T1000 (cell line): ENCODE measurements at regions not wholly inside any gene's neighbourhood (a gene's known extent, or its start where the extent isn't known, plus 50 kb on each side); places are given as distances from the start of the nearest gene placed in this dataset.

Experiments used
- DNase-seq: peaks from one replicate; lab custom pipeline; 2025; ENCODE audit warnings: mixed read lengths; lab: John Stamatoyannopoulos, UW

DNA sequence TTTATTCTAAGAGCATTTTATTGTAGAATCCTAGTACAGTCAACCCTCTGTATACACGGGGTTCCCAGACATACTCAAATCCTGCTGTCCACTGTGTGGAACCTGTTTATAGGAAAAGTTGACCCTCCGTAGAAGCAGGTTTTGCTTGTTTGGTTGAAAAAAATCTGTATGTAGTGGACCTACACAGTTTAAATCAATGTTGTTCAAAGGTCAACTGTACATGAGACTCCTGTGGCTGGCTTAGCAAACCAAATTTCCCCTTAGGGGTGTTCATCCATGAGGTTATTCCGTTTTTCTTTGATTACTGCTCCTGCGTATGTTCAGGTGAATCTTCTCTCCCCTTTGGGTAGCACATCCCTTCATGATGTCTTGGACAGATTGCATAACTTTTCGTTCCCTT lies 387.0 kb upstream of the ZFP64 start:
- no peak for DNase-seq

- DNase-seq = no peak
Observed at GRCh38 chr20:52577696-52578095, 386.1 kb upstream of the ZFP64 start.

GRCh38 chr20:52572687-52573086 lies 381.1 kb upstream of the ZFP64 start:
- DNase-seq = no peak

- DNase-seq = no peak
Observed at GRCh38 chr20:52569201-52569600, 377.6 kb upstream of the ZFP64 start.

DNA sequence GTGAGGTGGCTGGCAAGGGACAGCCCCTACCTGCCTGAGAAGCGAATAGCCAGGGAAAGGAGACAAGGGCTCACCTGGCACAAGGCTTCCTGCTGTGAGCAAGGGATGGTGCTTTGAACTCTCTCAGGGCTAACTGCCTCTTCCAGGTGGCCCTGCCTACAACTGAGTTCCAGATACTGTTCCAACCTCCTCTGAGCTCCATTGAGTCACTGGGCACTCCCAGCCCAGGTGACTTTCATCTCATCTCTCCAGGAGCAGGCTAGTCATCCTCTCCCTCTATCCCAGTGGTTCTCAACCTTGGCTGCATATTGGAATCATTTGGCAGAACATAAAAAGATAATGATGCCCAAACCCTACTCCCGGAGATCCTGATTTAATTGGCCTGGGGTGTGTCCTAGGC lies 374.0 kb upstream of the ZFP64 start:
- DNase-seq = no peak

- no peak for DNase-seq
Observed at GRCh38 chr20:52564594-52564993, 373.0 kb upstream of the ZFP64 start.

DNA sequence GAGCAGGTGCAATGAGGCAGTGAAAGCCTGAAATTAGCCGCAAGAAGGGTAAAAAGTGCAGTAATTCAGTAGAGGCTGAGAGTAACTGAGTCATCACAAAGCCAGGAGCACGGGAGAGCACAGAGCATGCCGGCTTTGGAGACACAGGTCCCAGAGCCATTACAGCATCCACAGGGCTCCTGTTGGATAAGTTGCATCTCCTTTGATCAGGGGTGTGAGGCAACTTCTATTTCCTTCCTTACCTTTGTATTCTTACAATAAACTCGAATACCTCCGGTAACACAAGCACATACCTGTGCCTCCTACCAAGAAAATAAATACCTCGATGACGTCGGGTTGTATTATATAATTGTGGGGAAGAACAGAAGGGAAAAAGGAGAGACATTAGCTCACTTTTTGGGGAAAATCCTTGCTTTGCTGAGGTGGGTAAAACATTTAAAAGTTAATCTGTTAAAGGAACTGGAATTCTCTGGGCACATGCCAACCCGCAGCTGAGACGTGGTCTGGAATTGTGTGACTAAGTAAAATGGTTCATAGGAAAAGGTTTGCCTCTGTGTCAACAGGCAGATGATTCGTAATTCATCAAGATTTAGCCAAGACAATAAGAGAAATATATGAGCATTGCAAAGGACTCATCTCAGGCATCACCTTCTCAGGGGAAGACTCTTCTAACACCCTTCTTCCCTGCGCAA lies 360.7 kb upstream of the ZFP64 start:
- peak; percentile 50 for DNase-seq

GRCh38 chr20:52542131-52542530 lies 350.6 kb upstream of the ZFP64 start:
- DNase-seq = no peak

DNA sequence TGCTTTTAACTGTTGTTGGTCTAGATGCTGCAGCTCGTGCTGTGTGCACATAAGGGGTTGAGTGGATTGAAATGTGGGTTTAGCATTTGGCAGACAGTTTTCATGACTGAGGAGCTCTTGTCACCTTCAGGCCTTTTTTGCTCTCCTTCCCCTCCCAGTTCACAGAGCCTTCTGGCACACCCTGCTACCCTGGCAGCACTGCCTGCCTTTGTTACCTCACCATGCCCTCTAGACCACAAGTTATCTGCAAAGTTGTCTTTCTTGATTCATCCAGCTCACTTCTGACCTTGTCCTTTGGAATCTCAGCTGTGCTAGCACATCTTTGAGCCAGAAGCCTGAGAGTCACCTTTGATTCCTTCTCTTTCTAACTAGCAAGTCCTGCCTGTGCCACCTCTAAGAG lies 348.9 kb upstream of the ZFP64 start:
- no peak for DNase-seq

GRCh38 chr20:52539891-52540290 lies 348.3 kb upstream of the ZFP64 start:
- DNase-seq = no peak

GRCh38 chr20:52536841-52537400 lies 345.3 kb upstream of the ZFP64 start:
- no peak for DNase-seq

- no peak for DNase-seq
Observed at GRCh38 chr20:52536040-52536439, 344.5 kb upstream of the ZFP64 start.

GRCh38 chr20:52534616-52535015 lies 343.0 kb upstream of the ZFP64 start:
- no peak for DNase-seq

GRCh38 chr20:52533401-52533800 lies 341.8 kb upstream of the ZFP64 start:
- DNase-seq = no peak

- DNase-seq = no peak
Observed at GRCh38 chr20:52532674-52533073, 341.1 kb upstream of the ZFP64 start.

DNA sequence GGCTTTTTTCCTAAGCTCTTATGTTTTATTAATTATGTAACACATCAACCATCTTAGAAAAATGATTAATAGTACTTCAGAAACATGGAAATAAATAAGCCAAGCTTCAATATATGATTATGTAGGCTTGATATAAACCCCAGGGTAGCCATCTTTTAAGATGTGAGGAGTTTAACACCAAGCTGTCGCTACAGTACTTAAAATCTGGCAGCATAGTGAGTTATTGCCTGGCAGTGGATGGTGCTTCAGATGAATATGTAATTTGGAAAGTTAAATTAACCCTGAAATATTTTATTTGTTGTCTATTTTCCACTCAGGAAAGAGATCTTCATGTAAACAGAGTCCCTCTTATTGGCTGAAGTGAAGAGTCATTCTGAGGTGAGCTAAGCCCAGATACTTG lies 339.0 kb upstream of the ZFP64 start:
- DNase-seq = no peak

- no peak for DNase-seq
Observed at GRCh38 chr20:52529826-52530225, 338.2 kb upstream of the ZFP64 start.

- no peak for DNase-seq
Observed at GRCh38 chr20:52524861-52525260, 333.3 kb upstream of the ZFP64 start.

DNA sequence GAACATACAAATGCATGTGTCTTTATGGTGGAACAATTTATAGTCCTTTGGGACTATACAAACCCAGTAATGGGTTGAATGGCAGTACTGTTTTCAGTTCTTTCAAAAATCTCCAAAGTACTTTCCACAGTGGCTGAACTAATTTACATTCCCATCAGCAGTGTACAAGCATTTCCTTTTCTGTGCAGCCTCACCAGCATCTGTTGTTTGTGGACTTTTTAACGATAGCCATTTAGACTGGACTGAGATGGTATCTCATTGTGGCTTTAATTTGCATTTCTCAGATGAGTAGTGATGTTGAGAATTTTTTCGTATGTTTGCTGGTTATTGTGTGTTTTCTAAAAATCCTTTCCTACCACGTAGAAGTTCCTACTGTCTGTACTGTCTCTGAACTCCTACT lies 327.2 kb upstream of the ZFP64 start:
- DNase-seq = no peak

- DNase-seq = no peak
Observed at GRCh38 chr20:52515877-52516276, 324.3 kb upstream of the ZFP64 start.

GRCh38 chr20:52500157-52500556 lies 308.6 kb upstream of the ZFP64 start:
- no peak for DNase-seq

DNA sequence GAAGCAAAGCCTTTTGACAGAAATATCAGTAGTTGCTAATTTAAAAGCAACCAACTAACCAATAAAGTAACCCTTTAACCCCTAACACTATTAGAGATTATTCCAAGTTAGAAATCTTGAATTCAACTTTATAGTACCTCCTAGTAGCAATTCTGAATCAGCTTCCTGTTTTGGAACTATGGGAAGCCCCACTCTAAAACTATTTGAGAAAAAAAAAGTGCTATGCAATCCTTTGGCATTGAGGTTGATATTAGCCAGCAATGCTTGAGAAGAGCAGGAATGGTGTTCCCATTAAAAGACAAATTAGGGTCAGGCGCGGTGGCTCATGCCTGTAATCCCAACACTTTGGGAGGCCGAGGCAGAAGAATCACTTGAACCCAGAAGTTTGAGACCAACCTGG lies 306.2 kb upstream of the ZFP64 start:
- no peak for DNase-seq

GRCh38 chr20:52496191-52496590 lies 304.6 kb upstream of the ZFP64 start:
- DNase-seq = no peak

- peak; percentile 71 for DNase-seq
Observed at GRCh38 chr20:52494244-52494643, 302.7 kb upstream of the ZFP64 start.
